Nephron progenitor cell (in vitro differentiated cells): ENCODE measurements at regions not wholly inside any gene's neighbourhood (a gene's known extent, or its start where the extent isn't known, plus 50 kb on each side); places are given as distances from the start of the nearest gene placed in this dataset.

Experiments used
- DNase-seq: peaks from one replicate; pipeline ENCODE4 v3.0.0; 2021
- H3K27ac Mint-ChIP-seq: 2 replicates; pipeline ENCODE4 v1.8.0; 2021; ENCODE audit warnings: mild to moderate bottlenecking, moderate library complexity, mixed read lengths
- H3K27me3 Mint-ChIP-seq: 2 replicates; pipeline ENCODE4 v1.8.0; 2021; ENCODE audit warnings: mild to moderate bottlenecking, low read depth, mixed read lengths; ENCODE audit not compliant: poor library complexity
- H3K36me3 Mint-ChIP-seq: 2 replicates; pipeline ENCODE4 v1.8.0; 2021; ENCODE audit warnings: low read depth, mixed read lengths
- H3K4me1 Mint-ChIP-seq: 2 replicates; pipeline ENCODE4 v1.8.0; 2021; ENCODE audit warnings: mixed read lengths
- H3K4me3 Mint-ChIP-seq: 2 replicates; pipeline ENCODE4 v1.8.0; 2021; ENCODE audit warnings: mild to moderate bottlenecking, moderate library complexity, mixed read lengths
- H3K9me3 Mint-ChIP-seq: 2 replicates; pipeline ENCODE4 v1.8.0; 2021; ENCODE audit warnings: mild to moderate bottlenecking, moderate library complexity, mixed read lengths
- TF ChIP-seq, protein P1 (sequence below): fragments of 200-600 bp; sonication (generic); IDR thresholded peaks from 2 replicates; pipeline ENCODE4 v1.5.0; 2021; ENCODE audit warnings: antibody characterized with exemption

DNA sequence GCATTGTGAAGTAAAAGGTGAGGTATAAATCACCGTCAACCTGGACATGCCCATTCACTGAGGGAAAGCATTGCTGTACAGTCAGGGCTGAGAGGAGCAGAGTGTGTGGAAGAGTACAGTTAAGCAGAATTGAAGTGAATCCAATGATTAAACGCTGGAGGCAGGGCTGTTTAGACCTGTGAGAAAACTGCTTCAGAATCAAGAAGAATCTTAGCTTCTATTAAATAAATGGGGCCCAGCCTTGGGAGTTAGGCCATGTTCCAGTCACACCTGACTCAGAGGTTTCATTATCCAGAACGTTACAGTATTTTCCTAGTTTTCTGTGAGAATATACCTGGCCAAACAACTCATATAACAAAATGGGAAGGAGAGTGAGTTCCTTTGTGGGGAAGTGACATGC is 86.9 kb downstream of the ATP23 start:
- no peak for DNase-seq
- Mint-ChIP-seq H3K4me3 (no peak overlapping the region), H3K27ac (no peak overlapping the region), H3K4me1 (no peaks in the 10 kb centered on the region), H3K9me3 (peaks cover 33% of the 10 kb centered on the region), H3K27me3 (no peaks in the 10 kb centered on the region), H3K36me3 (no peaks in the 10 kb centered on the region)
- TF ChIP-seq, protein P1, sequence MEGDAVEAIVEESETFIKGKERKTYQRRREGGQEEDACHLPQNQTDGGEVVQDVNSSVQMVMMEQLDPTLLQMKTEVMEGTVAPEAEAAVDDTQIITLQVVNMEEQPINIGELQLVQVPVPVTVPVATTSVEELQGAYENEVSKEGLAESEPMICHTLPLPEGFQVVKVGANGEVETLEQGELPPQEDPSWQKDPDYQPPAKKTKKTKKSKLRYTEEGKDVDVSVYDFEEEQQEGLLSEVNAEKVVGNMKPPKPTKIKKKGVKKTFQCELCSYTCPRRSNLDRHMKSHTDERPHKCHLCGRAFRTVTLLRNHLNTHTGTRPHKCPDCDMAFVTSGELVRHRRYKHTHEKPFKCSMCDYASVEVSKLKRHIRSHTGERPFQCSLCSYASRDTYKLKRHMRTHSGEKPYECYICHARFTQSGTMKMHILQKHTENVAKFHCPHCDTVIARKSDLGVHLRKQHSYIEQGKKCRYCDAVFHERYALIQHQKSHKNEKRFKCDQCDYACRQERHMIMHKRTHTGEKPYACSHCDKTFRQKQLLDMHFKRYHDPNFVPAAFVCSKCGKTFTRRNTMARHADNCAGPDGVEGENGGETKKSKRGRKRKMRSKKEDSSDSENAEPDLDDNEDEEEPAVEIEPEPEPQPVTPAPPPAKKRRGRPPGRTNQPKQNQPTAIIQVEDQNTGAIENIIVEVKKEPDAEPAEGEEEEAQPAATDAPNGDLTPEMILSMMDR, result no peak

DNA sequence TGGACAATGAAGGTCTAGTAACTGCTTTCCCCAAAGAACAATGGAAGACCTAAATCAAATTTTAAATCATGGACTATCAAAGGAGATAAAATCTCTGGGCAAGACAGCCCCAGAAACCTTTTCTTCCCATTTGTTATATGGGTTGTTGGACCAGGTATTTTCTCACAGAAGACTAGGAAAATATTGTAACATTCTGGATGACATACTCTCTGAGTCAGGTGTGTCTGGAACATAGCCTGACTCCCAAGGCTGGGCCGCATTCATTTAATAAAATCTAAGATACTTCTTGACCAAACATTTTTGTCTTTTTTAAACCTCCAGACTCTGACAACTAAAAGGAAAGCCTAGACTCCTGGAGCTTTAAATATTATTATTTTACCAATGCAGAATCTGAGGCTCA is 87.9 kb downstream of the ATP23 start:
- H3K4me3 Mint-ChIP-seq, result no peak overlapping the region
- peaks cover 41% of the 10 kb centered on the region for H3K9me3 Mint-ChIP-seq
- TF ChIP-seq, protein P1, result no peak
- H3K27me3 Mint-ChIP-seq, result no peaks in the 10 kb centered on the region
- no peaks in the 10 kb centered on the region for H3K4me1 Mint-ChIP-seq
- H3K27ac Mint-ChIP-seq, result no peak overlapping the region
- H3K36me3 Mint-ChIP-seq, result no peaks in the 10 kb centered on the region
- no peak for DNase-seq

DNA sequence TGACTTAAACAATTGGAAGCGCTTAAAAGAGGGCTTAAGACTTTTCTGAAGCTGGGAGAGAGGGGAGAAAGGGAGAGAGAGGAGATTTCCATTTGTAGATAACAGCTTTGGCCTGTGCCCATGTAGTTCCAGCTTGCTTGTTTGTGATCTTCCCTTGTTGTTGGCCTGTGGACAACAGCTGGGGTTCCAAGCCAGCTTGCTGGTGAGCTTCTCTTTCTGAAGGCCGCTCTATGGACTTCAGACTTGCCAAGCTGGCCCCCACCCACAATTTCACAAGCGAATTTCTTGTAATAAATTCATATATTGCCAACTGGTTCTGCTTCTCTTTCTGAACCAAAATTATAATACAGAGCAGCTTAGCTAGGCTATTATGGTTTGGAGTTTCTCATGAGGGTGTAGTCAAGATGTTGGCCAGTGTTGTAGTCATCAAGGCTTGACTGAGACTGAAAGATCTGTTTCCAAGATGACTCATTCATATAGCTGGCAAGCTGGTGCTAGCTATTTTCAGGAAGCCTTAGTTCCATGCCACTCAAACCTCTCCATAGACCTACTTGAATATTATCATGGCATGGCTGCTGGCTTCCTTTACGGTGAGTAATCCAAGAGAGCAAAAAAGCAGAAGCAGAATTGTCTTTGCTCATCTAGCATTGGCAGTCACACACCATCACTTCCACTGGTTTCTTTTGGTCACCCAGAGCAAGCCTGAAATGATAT is 89.4 kb downstream of the ATP23 start:
- Mint-ChIP-seq H3K27ac (no peak overlapping the region), H3K36me3 (no peaks in the 10 kb centered on the region), H3K4me3 (no peak overlapping the region), H3K9me3 (peaks cover 42% of the 10 kb centered on the region), H3K27me3 (no peaks in the 10 kb centered on the region), H3K4me1 (no peaks in the 10 kb centered on the region)
- no peak for DNase-seq
- TF ChIP-seq, protein P1, result no peak

DNA sequence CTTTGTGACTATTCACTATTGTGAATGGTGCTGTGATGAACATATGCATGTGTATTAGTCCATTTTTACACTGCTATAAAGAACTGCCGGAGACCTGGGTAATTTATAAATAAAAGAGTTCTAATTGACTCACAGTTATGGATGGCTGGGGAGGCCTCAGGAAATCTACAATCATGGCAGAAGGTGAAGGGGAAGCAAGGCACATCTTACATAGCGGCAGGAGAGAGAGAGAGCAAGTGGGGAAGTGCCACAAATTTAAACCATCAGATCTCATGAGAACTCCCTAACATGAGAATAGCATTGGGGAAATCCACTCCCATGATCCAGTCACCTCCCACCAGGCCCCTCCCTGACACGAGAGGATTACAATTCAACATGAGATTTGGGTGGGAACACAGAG is 90.8 kb downstream of the ATP23 start:
- Mint-ChIP-seq H3K4me3 (no peak overlapping the region), H3K27ac (no peak overlapping the region), H3K36me3 (peaks cover 5% of the 10 kb centered on the region), H3K9me3 (peaks cover 55% of the 10 kb centered on the region), H3K27me3 (no peaks in the 10 kb centered on the region), H3K4me1 (no peaks in the 10 kb centered on the region)
- TF ChIP-seq, protein P1, result no peak
- DNase-seq, result no peak

DNA sequence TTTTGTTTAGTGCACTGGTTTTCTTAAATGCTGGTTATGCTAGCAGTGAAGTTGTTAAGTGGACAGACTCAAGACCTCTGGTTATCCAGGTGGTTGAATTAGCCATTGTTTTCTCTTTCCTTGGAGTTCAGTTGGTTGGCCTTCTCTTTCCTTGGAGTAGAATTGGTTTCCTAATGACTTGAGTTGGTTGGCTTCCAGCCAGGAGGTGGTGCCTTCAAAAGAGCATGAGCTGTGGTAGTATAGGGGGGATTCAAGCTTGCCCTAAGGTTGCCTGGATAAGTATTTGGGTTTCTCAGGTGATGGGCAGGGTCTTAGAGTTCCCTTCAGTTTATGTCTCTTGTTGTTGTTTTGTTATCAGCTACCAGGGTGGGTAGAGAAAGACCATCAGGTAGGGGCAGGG is 92.5 kb downstream of the ATP23 start:
- no peak overlapping the region for H3K4me3 Mint-ChIP-seq
- H3K9me3 Mint-ChIP-seq, result peaks cover 69% of the 10 kb centered on the region
- no peaks in the 10 kb centered on the region for H3K4me1 Mint-ChIP-seq
- peaks cover 4% of the 10 kb centered on the region for H3K27me3 Mint-ChIP-seq
- TF ChIP-seq, protein P1, result no peak
- DNase-seq, result no peak
- no peak overlapping the region for H3K27ac Mint-ChIP-seq
- H3K36me3 Mint-ChIP-seq, result peaks cover 5% of the 10 kb centered on the region

DNA sequence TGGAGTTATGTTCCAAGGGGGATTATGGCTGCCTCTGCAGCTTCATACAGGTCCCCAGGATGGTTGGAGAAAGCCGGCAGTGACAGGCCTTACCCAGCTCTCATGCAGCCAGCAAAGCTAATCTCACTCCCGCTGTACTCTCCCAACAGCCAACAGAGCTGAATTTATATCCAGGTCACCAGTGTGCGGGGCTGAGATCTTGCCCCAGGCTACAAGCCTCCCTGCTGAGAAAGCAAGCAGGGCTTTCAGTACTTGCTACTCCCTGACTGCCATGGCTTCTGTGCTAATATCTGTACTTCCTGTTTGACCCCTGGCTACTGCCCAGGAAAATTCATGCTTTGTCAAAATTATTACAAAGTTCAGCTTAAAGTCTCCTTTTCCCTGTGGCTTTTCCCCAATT is 92.9 kb downstream of the ATP23 start:
- Mint-ChIP-seq H3K27ac (no peak overlapping the region), H3K36me3 (peaks cover 5% of the 10 kb centered on the region), H3K4me1 (no peaks in the 10 kb centered on the region), H3K9me3 (peaks cover 74% of the 10 kb centered on the region), H3K4me3 (no peak overlapping the region), H3K27me3 (peaks cover 4% of the 10 kb centered on the region)
- DNase-seq, result no peak
- TF ChIP-seq, protein P1, result no peak
